Liver (tissue), 3 donors: ENCODE measurements at regions not wholly inside any gene's neighbourhood (a gene's known extent, or its start where the extent isn't known, plus 50 kb on each side); places are given as distances from the start of the nearest gene placed in this dataset.

Experiments
- CTCF ChIP-seq: fragments of 150-350 bp; IDR thresholded peaks from 2 replicates; pipeline ENCODE4 v1.5.1; 2017; ENCODE audit warnings: improper control_type of control experiment, low read depth, low read length; ENCODE audit not compliant: missing input control
- EGR1 ChIP-seq, 2 donors: IDR thresholded peaks; 2 replicates each; pipeline ENCODE4 v1.6.1; 2016 to 2018; ENCODE audit warnings: antibody characterized with exemption in 2 of 2, low read depth in 2 of 2
- GABPA ChIP-seq, 2 donors: IDR thresholded peaks in 1 of 2; conservative IDR thresholded peaks in 1 of 2; 2 replicates each; pipeline ENCODE4 v1.6.1; 2016; ENCODE audit warnings: antibody characterized with exemption in 2 of 2, mild to moderate bottlenecking in 1 of 2, moderate library complexity in 1 of 2
- JUND ChIP-seq, 2 donors: IDR thresholded peaks; 2 replicates each; pipeline ENCODE4 v1.6.1; 2016; ENCODE audit warnings: antibody characterized with exemption in 2 of 2
- MAX ChIP-seq: IDR thresholded peaks from 2 replicates; pipeline ENCODE4 v1.6.1; 2016; ENCODE audit warnings: antibody characterized with exemption
- RAD21 ChIP-seq, 2 donors: IDR thresholded peaks; 2 replicates each; pipeline ENCODE4 v1.6.1; 2016; ENCODE audit warnings: antibody characterized with exemption in 2 of 2, mild to moderate bottlenecking in 2 of 2
- REST ChIP-seq: IDR thresholded peaks from 2 replicates; pipeline ENCODE4 v1.6.1; 2016; ENCODE audit warnings: antibody characterized with exemption, mild to moderate bottlenecking
- RXRA ChIP-seq, 2 donors: IDR thresholded peaks; 2 replicates each; pipeline ENCODE4 v1.6.1; 2017 to 2018; ENCODE audit warnings: antibody characterized with exemption in 2 of 2, mild to moderate bottlenecking in 1 of 2
- SP1 ChIP-seq: IDR thresholded peaks from 2 replicates; pipeline ENCODE4 v1.6.1; 2018; ENCODE audit warnings: antibody characterized with exemption, mild to moderate bottlenecking
- TAF1 ChIP-seq: conservative IDR thresholded peaks from 2 replicates; pipeline ENCODE4 v1.6.1; 2016; ENCODE audit warnings: antibody characterized with exemption, mild to moderate bottlenecking
- YY1 ChIP-seq: IDR thresholded peaks from 2 replicates; pipeline ENCODE4 v1.6.1; 2016; ENCODE audit warnings: antibody characterized with exemption, mild to moderate bottlenecking
- ZBTB33 ChIP-seq: IDR thresholded peaks from 2 replicates; pipeline ENCODE4 v1.6.1; 2016; ENCODE audit warnings: antibody characterized with exemption
- donor health status: healthy.
- donor health status: healthy.

- TF ChIP-seq RAD21 (IDR thresholded peaks at IDR 0.05) (peak in 1 of 2 donors; percentile 20), JUND (IDR thresholded peaks at IDR 0.05) (no peak), CTCF (no peak), EGR1 (IDR thresholded peaks at IDR 0.05; ENCODE audit: low read depth in 2 of 2) (no peak), MAX (no peak), TAF1 (no peak), ZBTB33 (no peak), YY1 (no peak), GABPA (IDR thresholded peaks at IDR 0.05 in 1 of 2, conservative IDR thresholded peaks at IDR 0.05 in 1 of 2) (no peak), REST (no peak), SP1 (no peak), RXRA (IDR thresholded peaks at IDR 0.05) (no peak)
Observed at GRCh38 chr9:6126377-6126776, 89.2 kb upstream of the IL33 start.
